Motor neuron (in vitro differentiated cells): ENCODE measurements at regions not wholly inside any gene's neighbourhood (a gene's known extent, or its start where the extent isn't known, plus 50 kb on each side); places are given as distances from the start of the nearest gene placed in this dataset.
A peak's percentile ranks its signal among the peaks of the same experiment; 100 is the strongest.

Experiments used
- ATAC-seq, 8 experiments: fragments of 200-7000 bp; cut with Tn5 transposase; replicated peaks in 6 of 8; 2 replicates each; pipeline ENCODE4 v1.8.0; 2021; ENCODE audit warnings: mild to moderate bottlenecking in 8 of 8, moderate library complexity in 8 of 8
- H3K27ac ChIP-seq, 2 donors: fragments of 250-450 bp; sonication (Bioruptor Pico); 2 replicates each; pipeline ENCODE4 v1.9.0; 2021; ENCODE audit warnings: antibody characterized with exemption in 2 of 2, mild to moderate bottlenecking in 2 of 2, moderate library complexity in 1 of 2
- H3K4me1 ChIP-seq, 2 donors: fragments of 250-450 bp; sonication (Bioruptor Pico); replicated peaks in 1 of 2; 2 replicates each; pipeline ENCODE4 v1.6.1; 2021; ENCODE audit warnings: antibody characterized with exemption in 2 of 2, mild to moderate bottlenecking in 2 of 2, moderate library complexity in 1 of 2
- H3K4me3 ChIP-seq, 5 donors: fragments of 250-450 bp; sonication (Bioruptor Pico); 2 replicates each; pipeline ENCODE4 v1.9.0; 2021; ENCODE audit warnings: antibody characterized with exemption in 5 of 5, mild to moderate bottlenecking in 5 of 5, moderate library complexity in 4 of 5
- WGBS, 10 experiments: fragments of 450-650 bp; shearing (Covaris generic); methylation state at CpG; one replicate each; pipeline ENCODE4 v1.0.0; 2022; 5-methylcytosine and 5-hydroxymethylcytosine counted together
- in situ Hi-C, 9 experiments: fragments of 400-800 bp; cut with MboI; loops; one replicate each; pipeline ENCODE4 v1.15.0; 2021; ENCODE audit warnings: low sequenced_read_pairs in 9 of 9, low pct_unique_long_range_greater_than_20kb in 2 of 9; ENCODE audit not compliant: unreplicated experiment in 9 of 9

DNA sequence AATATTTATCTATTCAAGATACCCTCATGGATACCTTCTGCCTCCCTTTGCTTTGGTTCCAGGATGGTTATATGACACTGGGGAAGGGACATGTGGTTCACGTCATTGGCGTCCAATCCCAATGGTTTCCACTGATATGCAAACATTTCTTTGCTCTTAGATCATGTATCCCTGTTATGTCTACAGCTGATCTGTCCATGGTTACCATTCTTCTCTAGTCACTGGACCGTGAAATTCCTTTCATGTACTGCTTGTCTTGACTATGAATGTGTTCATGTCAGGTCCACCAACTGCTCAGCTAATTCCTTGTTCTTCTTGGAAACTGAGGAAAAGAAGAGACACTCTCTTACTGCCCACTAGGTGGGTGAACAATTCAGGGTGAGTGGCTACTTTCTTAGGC, 391.1 kb upstream of the ZNF608 start:
- WGBS, 10 experiments: 56 to 100% (median 72%) methylated on average over 2 to 3 of the region's 3 CpGs; no CpG with 5 or more reads in 1 of the 10 experiments
- no peak overlapping the region for H3K27ac ChIP-seq
- no peak overlapping the region for H3K4me3 ChIP-seq
- in situ Hi-C loops: no loop called here
- peaks cover 10 to 14% of the 10 kb centered on the region in 2 donors for H3K4me1 ChIP-seq
- ATAC-seq: peak in 2 of 8 experiments; percentile 25 to 39

GRCh38 chr5:125138266-125138665, 391.8 kb upstream of the ZNF608 start:
- Histone ChIP-seq H3K4me3 (no peak overlapping the region), H3K27ac (no peak overlapping the region), H3K4me1 (peaks cover 10 to 14% of the 10 kb centered on the region in 2 donors)
- 14 to 90% (median 83%) methylated on average over 1 of the region's 1 CpG; no CpG with 5 or more reads in 4 of the 10 experiments for WGBS, 10 experiments
- ATAC-seq: no peak
- in situ Hi-C loops: no loop called here

DNA sequence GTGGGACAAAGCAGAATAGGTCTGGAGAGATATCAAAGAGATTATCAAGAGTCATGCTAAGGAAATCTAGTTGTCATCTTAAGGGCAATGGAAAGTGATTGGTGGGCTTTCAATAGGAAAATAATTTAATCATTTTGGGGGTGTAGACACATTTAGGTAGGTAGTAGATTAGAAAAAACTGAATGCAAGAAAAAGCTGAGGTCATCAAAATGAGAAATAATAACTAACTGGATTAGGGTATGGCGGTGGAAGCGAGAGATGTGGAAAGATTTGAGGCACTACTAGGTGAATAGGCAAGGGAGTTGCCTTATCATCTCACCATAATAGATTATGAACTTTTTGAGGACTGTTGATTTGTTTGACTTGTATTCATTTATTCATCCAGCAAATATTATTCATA, 393.2 kb upstream of the ZNF608 start:
- no peak for ATAC-seq
- WGBS, 10 experiments: 83 to 100% (median 100%) methylated on average over 1 to 2 of the region's 2 CpGs
- in situ Hi-C loops: no loop called here
- Histone ChIP-seq H3K4me1 (peaks cover 4 to 9% of the 10 kb centered on the region in 2 donors), H3K27ac (no peak overlapping the region), H3K4me3 (no peak overlapping the region)

DNA sequence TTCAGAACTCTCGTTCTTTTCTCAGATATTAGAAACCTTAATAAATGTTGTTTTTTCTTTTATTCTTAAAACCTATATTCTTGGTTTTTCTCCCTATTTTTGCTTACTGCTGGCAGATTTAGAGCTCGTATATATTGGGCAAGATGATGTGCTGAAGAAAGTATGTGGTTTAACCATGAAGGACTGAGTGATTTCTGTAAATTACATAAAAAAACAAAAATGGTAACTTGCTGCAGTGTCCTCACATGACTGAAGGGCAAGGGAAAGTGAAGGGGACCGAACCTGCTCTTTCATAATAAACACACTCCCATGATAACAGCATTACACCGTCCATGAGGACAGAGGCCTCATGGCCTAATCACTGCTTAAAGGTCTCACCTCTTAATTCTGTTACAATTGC, 393.8 kb upstream of the ZNF608 start:
- H3K4me1 ChIP-seq: peaks cover 0 to 3% of the 10 kb centered on the region in 2 donors
- in situ Hi-C loops: no loop called here
- no peak overlapping the region for H3K4me3 ChIP-seq
- no peak for ATAC-seq
- WGBS, 10 experiments: 83 to 100% (median 93%) methylated on average over 1 to 4 of the region's 4 CpGs
- H3K27ac ChIP-seq: no peak overlapping the region

GRCh38 chr5:125140855-125141254, 394.4 kb upstream of the ZNF608 start:
- no peak overlapping the region for H3K27ac ChIP-seq
- H3K4me3 ChIP-seq: no peak overlapping the region
- ATAC-seq: peak in 4 of 8 experiments; percentile 21 to 98 (median 50)
- in situ Hi-C loops: no loop called here
- H3K4me1 ChIP-seq: no peaks in the 10 kb centered on the region
- WGBS, 10 experiments: 0 to 100% (median 85%) methylated on average over 1 to 2 of the region's 2 CpGs; no CpG with 5 or more reads in 2 of the 10 experiments

- in situ Hi-C loops: no loop called here
- no peaks in the 10 kb centered on the region for H3K4me1 ChIP-seq
- ATAC-seq: peak in 2 of 8 experiments; percentile 22 to 80
- H3K27ac ChIP-seq: no peak overlapping the region
- no peak overlapping the region for H3K4me3 ChIP-seq
These were observed 396.0 kb upstream of the ZNF608 start for GRCh38 chr5:125142458-125142857.

DNA sequence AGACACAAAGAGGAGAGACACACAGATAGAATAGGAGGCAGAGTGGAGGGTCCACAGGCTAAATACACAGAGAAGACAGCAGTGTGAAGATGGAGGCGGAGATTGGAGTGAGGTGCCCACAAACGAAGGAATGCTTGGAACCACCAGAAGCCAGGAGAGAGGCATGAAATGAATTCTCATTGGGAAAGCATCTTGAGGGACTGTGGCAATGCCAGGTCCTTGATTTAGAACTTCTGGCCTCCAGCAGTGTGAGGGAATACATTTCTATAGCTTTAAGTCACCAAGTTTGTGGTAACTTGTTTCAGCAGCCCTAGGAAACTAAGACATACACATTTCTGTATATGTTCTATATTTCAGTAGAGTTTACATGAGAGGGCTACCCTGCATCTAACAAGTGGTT, 396.6 kb upstream of the ZNF608 start:
- no peak for ATAC-seq
- Histone ChIP-seq H3K27ac (no peak overlapping the region), H3K4me3 (no peak overlapping the region), H3K4me1 (no peaks in the 10 kb centered on the region)
- in situ Hi-C loops: no loop called here
- WGBS, 10 experiments: 50 to 100% (median 80%) methylated on average over 1 to 2 of the region's 2 CpGs; no CpG with 5 or more reads in 1 of the 10 experiments

DNA sequence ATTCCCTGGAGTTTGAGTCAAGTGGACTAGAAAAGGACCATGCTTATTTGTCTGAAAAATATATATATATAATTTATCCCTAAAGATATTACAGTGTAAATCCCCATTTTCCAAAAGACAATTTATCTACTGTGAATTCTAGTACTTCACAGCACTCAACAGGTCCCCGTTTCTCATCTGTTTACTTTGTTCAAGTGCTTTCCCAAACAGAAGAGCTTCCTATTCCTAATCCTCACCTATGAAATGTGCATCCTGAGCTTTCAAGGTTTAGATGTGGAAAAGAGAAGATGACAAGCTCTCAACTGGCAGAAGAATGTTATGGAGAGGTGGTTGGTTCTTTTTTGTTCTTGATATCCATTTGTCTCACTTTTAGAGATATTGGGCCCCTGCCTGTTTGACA, 401.6 kb upstream of the ZNF608 start:
- in situ Hi-C loops: no loop called here
- H3K4me1 ChIP-seq: peaks cover 43 to 45% of the 10 kb centered on the region in 2 donors
- ATAC-seq: no peak
- 100% methylated on average over 1 of the region's 1 CpG; no CpG with 5 or more reads in 6 of the 10 experiments for WGBS, 10 experiments
- no peak overlapping the region for H3K27ac ChIP-seq
- no peak overlapping the region for H3K4me3 ChIP-seq

DNA sequence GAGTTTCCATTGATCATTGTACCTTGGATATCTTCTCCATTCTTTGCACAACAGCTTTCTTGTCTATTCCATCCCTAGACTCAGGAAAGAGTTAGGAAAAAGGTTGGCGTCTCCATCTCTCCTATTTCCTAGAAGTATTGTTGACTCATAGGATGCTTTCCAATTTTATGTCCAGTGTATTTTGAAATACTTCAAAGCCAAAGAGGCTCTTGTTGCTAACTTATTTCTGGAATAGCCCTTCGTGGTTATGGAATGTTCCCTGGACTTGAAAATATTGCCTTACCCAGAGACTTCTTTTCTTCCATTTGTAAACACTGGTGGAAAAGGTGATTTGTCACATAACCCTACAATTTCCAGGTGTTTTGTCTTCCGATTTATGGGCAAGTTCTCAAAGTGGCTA, 402.3 kb upstream of the ZNF608 start:
- Histone ChIP-seq H3K27ac (no peak overlapping the region), H3K4me3 (no peak overlapping the region), H3K4me1 (peaks cover 49 to 51% of the 10 kb centered on the region in 2 donors)
- 40 to 100% (median 97%) methylated on average over 1 to 3 of the region's 3 CpGs; no CpG with 5 or more reads in 2 of the 10 experiments for WGBS, 10 experiments
- ATAC-seq: no peak
- in situ Hi-C loops: no loop called here

DNA sequence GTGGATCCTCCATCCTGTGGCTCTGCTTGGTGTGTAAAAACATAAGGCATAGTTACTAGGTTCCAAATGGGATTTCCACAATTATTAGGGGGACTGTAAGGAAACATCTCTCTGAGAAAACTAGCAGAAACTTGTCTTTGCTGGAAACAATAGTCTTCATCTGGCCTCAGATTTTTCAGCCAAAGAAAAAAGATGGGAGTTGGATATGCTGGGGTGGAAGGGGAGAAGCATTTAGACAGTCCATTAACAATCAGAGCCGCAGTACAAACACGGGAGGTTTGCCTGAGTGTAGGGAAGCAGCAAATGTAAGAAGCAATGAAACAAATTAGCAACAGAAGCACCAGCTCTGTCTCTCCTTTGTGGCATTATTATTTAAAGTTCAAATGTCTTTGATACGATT, 402.7 kb upstream of the ZNF608 start:
- 0 to 63% (median 39%) methylated on average over 1 to 3 of the region's 3 CpGs for WGBS, 10 experiments
- Histone ChIP-seq H3K4me1 (peaks cover 53 to 55% of the 10 kb centered on the region in 2 donors), H3K27ac (peak overlapping the region in 1 of 2 donors; percentile 7), H3K4me3 (no peak overlapping the region)
- ATAC-seq: peak in 5 of 8 experiments; percentile 45 to 78 (median 57)
- in situ Hi-C loops: no loop called here

- peak in 7 of 8 experiments; percentile 14 to 77 (median 37) for ATAC-seq
- Histone ChIP-seq H3K27ac (peak overlapping the region in 1 of 2 donors; percentile 7), H3K4me3 (no peak overlapping the region), H3K4me1 (peaks cover 54 to 59% of the 10 kb centered on the region in 2 donors)
- WGBS, 10 experiments: 22 to 86% (median 53%) methylated on average over 1 to 4 of the region's 4 CpGs; no CpG with 5 or more reads in 1 of the 10 experiments
- in situ Hi-C loops: no loop called here
These were observed 403.1 kb upstream of the ZNF608 start for GRCh38 chr5:125149527-125149926.

DNA sequence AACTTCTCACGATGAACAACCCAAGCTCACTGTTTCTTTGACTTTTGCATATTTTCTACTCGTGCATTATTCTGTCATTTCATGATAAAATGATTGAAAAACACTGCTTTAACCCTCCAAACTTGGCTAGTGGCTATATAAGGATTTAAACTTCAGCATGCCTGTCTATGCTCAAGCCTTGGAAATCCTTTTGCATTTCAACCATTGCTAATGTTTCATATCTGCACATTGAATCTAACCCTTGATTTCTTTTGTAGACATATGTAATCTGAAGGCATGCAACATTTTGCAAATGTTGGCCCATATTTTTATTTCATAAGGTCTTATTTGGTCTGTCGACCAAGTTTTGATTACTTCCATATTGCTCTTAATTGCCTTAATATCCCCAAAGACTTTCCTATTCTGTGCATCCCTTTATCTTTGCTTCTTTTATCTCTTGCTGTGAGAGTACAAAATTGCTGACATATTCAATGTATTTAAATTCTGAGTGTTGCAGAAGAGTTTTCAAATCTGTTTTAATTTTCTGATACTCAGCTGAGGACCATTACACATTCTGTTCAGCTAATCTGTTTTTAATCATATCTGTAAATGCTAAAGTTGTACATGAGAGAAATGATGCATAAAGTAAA, 403.7 kb upstream of the ZNF608 start:
- Histone ChIP-seq H3K4me3 (no peak overlapping the region), H3K4me1 (peaks cover 54 to 65% of the 10 kb centered on the region in 2 donors), H3K27ac (peak overlapping the region in 1 of 2 donors; percentile 7)
- ATAC-seq: peak in 2 of 8 experiments; percentile 56 to 90
- WGBS, 10 experiments: 0 to 100% (median 63%) methylated on average over 1 to 3 of the region's 3 CpGs
- in situ Hi-C loops: no loop called here

DNA sequence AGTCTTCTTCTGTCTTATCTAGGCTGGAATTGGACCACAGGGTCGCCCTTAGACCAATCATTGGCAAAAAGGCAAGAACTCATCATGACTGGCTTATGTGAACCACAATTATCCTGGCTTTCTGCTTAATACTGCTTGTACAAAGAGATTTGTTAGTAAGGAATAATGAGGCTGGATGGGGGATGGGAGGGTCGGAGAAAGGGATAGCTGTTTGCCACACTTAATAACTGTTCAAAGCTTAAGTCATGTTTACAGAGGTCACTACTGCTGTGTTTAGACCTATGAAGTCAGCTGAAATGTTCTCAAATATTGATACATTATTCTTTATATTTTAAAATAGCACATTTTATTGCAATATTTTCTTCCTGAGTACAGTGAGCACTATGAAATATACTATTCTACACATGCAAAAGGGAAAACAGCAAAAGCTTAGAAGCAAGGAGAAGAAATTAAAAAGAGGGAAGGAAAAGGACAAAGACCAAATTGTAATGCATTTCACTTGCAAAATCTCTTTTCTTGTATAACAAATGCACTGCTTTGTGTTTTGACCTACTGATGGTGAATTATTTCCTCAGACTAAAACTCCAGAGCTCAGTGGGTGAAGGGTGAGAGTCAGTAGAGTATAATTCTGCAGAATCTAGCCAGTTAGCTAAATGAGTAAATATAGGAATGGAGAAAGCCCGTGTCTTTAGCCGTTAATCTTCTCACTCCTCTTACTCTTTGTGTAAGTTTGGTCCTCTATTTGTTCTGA, 404.9 kb upstream of the ZNF608 start:
- peaks cover 54 to 65% of the 10 kb centered on the region in 2 donors for H3K4me1 ChIP-seq
- in situ Hi-C loops: no loop called here
- peak in 5 of 8 experiments; percentile 57 to 82 (median 73) for ATAC-seq
- WGBS, 10 experiments: 0 to 97% (median 50%) methylated on average over 1 to 4 of the region's 4 CpGs; no CpG with 5 or more reads in 2 of the 10 experiments
- H3K4me3 ChIP-seq: no peak overlapping the region
- H3K27ac ChIP-seq: peak overlapping the region in 1 of 2 donors; percentile 67
